ENCODE measurements at regions not wholly inside any gene's neighbourhood (a gene's known extent, or its start where the extent isn't known, plus 50 kb on each side); places are given as distances from the start of the nearest gene placed in this dataset.

GRCh38 chr1:216923601-216924000 lies 200.4 kb upstream of the ESRRG start:
- TF ChIP-seq POLR2A (IDR thresholded peaks at IDR 0.05) (no peak), CTCF (IDR thresholded peaks at IDR 0.05) (no peak)
